Bronchial epithelial cell (primary cell): ENCODE measurements at regions not wholly inside any gene's neighbourhood (a gene's known extent, or its start where the extent isn't known, plus 50 kb on each side); places are given as distances from the start of the nearest gene placed in this dataset.

Experiments
- DNase-seq: peaks from one replicate; pipeline ENCODE4 v3.0.0-alpha.2; 2010; ENCODE audit warnings: low read depth
- FAIRE-seq: peaks from 2 replicates; lab custom pipeline; 2011; peaks lifted over from hg19 to GRCh38; lab: Jason Lieb, UNC
- H3K27me3 ChIP-seq: 2 replicates; pipeline ENCODE4 v1.5.1; 2011; ENCODE audit warnings: low read length; ENCODE audit not compliant: control insufficient read depth, insufficient read depth
- H3K36me3 ChIP-seq: 2 replicates; pipeline ENCODE4 v1.5.1; 2011; ENCODE audit warnings: low read length; ENCODE audit not compliant: control insufficient read depth, insufficient read depth
- H3K4me3 ChIP-seq: 2 replicates; pipeline ENCODE4 v1.5.1; 2011; ENCODE audit warnings: mild to moderate bottlenecking, low read depth, low read length, control low read depth
- CTCF ChIP-seq: IDR thresholded peaks from 2 replicates; pipeline ENCODE4 v1.5.1; 2011; ENCODE audit warnings: mild to moderate bottlenecking, moderate library complexity, low read length, control low read depth, inconsistent platforms; ENCODE audit not compliant: insufficient read depth, severe bottlenecking

DNA sequence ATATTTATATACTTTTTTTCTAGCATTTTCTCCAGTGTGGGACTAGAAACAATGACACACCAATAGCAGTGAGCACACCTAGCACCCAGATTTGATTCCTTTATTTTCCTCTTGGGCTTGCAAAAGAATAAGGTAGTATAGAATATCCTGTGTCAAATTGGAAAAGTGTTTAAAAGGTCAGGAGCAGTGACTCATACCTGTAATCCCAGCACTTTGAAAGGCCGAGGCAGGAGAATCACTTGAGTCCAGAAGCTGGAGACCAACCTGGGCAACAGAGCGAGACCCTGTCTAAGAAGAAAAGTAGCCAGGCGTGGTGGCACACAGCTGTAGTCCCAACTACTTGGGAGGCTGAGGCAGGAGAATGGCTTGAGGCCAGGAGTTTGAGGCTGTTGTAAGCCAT lies 53.8 kb upstream of the SGPP1 start:
- no peaks in the 10 kb centered on the region for H3K36me3 ChIP-seq
- FAIRE-seq (no peak), DNase-seq (peak; percentile 43)
- no peak overlapping the region for H3K4me3 ChIP-seq
- H3K27me3 ChIP-seq, result no peaks in the 10 kb centered on the region
- TF ChIP-seq CTCF, result no peak

DNA sequence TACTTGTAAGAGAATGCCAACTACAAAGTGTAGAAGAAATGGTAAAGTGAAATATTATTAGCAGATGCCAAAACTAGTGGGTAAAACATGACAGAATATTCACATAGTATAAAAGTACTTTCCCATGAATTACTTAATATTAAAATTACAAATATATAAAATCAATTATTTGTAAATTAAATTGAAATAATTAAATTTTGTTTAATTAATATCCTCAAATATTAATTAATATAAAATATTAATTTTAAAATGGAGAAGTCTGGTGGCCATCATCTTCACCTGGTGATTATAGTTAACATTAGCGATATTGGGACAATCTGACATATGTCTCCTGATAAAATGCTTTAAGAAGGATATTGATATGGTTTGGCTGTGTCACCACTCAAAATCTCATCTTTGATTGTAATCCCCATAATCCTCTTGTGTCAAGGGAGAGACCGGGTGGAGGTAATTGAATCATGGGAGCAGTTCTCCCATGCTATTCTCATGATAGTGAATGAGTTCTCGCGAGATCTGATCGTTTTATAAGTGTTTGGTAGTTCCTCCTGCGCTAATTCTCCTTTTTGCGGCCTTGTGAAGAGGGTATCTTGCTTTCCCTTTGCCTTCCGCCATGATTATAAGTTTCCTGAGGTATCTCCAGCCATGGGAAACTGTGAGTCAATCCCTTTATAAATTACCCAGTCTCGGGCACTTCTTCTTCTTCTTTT lies 55.0 kb upstream of the SGPP1 start:
- Histone ChIP-seq H3K36me3 (no peaks in the 10 kb centered on the region), H3K27me3 (no peaks in the 10 kb centered on the region), H3K4me3 (no peak overlapping the region)
- TF ChIP-seq CTCF, result no peak
- no peak for FAIRE-seq
- DNase-seq, result no peak

GRCh38 chr14:63788011-63788933 lies 60.4 kb upstream of the SGPP1 start:
- no peak for FAIRE-seq
- no peak for TF ChIP-seq CTCF
- H3K4me3 ChIP-seq, result no peak overlapping the region

DNA sequence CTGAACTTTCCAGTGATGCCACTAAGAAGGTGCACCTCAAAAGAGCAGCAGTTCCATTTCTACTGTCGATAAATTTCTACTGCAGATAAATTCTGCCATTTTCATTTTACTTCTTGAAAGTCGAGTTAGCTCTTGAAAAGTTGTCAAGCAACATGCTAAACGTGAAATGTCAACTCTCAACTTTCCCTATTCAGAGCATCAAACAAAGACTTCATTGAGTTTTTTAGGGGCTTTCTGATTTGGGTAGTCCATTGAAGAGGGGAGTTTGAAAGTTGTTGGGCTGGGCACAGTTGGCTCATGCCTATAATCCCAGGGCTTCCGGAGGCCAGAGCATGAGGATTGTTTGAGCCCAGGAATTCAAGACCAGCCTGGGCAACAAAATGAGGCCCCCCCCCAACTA lies 59.4 kb upstream of the SYNE2 start:
- no peak overlapping the region for H3K4me3 ChIP-seq
- DNase-seq, result no peak
- no peak for TF ChIP-seq CTCF
- no peaks in the 10 kb centered on the region for H3K27me3 ChIP-seq
- FAIRE-seq, result no peak
- no peaks in the 10 kb centered on the region for H3K36me3 ChIP-seq

More at GRCh38 chr14:63788011-63788933, 60.4 kb upstream of the SGPP1 start:
- Histone ChIP-seq H3K36me3 (no peaks in the 10 kb centered on the region), H3K27me3 (no peaks in the 10 kb centered on the region)
- no peak for DNase-seq

GRCh38 chr14:63795532-63795931 lies 57.3 kb upstream of the SYNE2 start:
- TF ChIP-seq CTCF, result no peak
- no peak for DNase-seq
- H3K27me3 ChIP-seq, result no peaks in the 10 kb centered on the region
- no peak overlapping the region for H3K4me3 ChIP-seq
- no peaks in the 10 kb centered on the region for H3K36me3 ChIP-seq
- no peak for FAIRE-seq
